AG20443 (cell line): ENCODE measurements at regions not wholly inside any gene's neighbourhood (a gene's known extent, or its start where the extent isn't known, plus 50 kb on each side); places are given as distances from the start of the nearest gene placed in this dataset.
"Not testable (repeated sequence)": the region's sequence is repeated elsewhere in the genome, so short reads cannot be mapped to it uniquely, and the experiment has no call there.

Source experiments
- DNase-seq: peaks from one replicate; pipeline ENCODE4 v3.0.0; 2012; ENCODE audit warnings: low spot score, mixed read lengths

- DNase-seq = no peak
Measured at GRCh38 chr7:116340943-116341907, 130.9 kb downstream of the TES start.

GRCh38 chr7:116342125-116342524, 131.8 kb downstream of the TES start:
- DNase-seq = no peak

- no peak for DNase-seq
Measured at GRCh38 chr7:116347151-116347832, 137.0 kb downstream of the TES start.

GRCh38 chr7:116348346-116348745, 138.0 kb downstream of the TES start:
- DNase-seq = no peak

GRCh38 chr7:116351966-116352365, 141.6 kb downstream of the TES start:
- DNase-seq = no peak

GRCh38 chr7:116353647-116354046, 143.3 kb downstream of the TES start:
- no peak for DNase-seq

GRCh38 chr7:116354171-116354545, 143.8 kb downstream of the TES start:
- peak; percentile 37 for DNase-seq

GRCh38 chr7:116354546-116355423, 144.4 kb downstream of the TES start:
- DNase-seq = peak; percentile 90

- DNase-seq = no peak
Measured at GRCh38 chr7:116355424-116355765, 144.1 kb upstream of the CAV2 start.

GRCh38 chr7:116356333-116356965, 143.1 kb upstream of the CAV2 start:
- DNase-seq = no peak

GRCh38 chr7:116356979-116357378, 142.6 kb upstream of the CAV2 start:
- no peak for DNase-seq

- no peak for DNase-seq
Measured at GRCh38 chr7:116357781-116358670, 141.5 kb upstream of the CAV2 start.

GRCh38 chr7:116361767-116362166, 137.8 kb upstream of the CAV2 start:
- DNase-seq = no peak

- no peak for DNase-seq
Measured at GRCh38 chr7:116363637-116364432, 135.7 kb upstream of the CAV2 start.

- DNase-seq = no peak
Measured at GRCh38 chr7:116364469-116364868, 135.1 kb upstream of the CAV2 start.

- DNase-seq = no peak
Measured at GRCh38 chr7:116365797-116366196, 133.7 kb upstream of the CAV2 start.

GRCh38 chr7:116367171-116367813, 132.2 kb upstream of the CAV2 start:
- DNase-seq = no peak

- DNase-seq = no peak
Measured at GRCh38 chr7:116368965-116369364, 130.6 kb upstream of the CAV2 start.

- not testable (repeated sequence) for DNase-seq
Measured at GRCh38 chr7:116371536-116371935, 128.0 kb upstream of the CAV2 start.
